Muscle layer of duodenum (tissue), 2 donors: ENCODE measurements at regions not wholly inside any gene's neighbourhood (a gene's known extent, or its start where the extent isn't known, plus 50 kb on each side); places are given as distances from the start of the nearest gene placed in this dataset.
"Not testable (repeated sequence)": the region's sequence is repeated elsewhere in the genome, so short reads cannot be mapped to it uniquely, and the experiment has no call there.

Source experiments
- H3K27ac ChIP-seq: one replicate; pipeline ENCODE4 v1.7.0; 2013; ENCODE audit warnings: mild to moderate bottlenecking, low read length
- H3K27me3 ChIP-seq: one replicate; pipeline ENCODE4 v1.7.0; 2013; ENCODE audit warnings: low read depth, mild to moderate bottlenecking, control low read depth, low read length
- H3K36me3 ChIP-seq, 2 donors: one replicate each; pipeline ENCODE4 v1.7.0; 2013; ENCODE audit warnings: low read length in 2 of 2, control low read depth in 1 of 2, mild to moderate bottlenecking in 1 of 2; ENCODE audit not compliant: insufficient read depth in 2 of 2, control insufficient read depth in 1 of 2
- H3K4me1 ChIP-seq, 2 donors: one replicate each; pipeline ENCODE4 v1.7.0; 2013; ENCODE audit warnings: low read length in 2 of 2, mild to moderate bottlenecking in 2 of 2, control low read depth in 1 of 2, moderate library complexity in 1 of 2; ENCODE audit not compliant: insufficient read depth in 2 of 2, control insufficient read depth in 1 of 2
- H3K4me3 ChIP-seq, 2 donors: one replicate each; pipeline ENCODE4 v1.7.0; 2013; ENCODE audit warnings: low read length in 2 of 2, low read depth in 1 of 2, mild to moderate bottlenecking in 1 of 2
- H3K9me3 ChIP-seq, 2 donors: one replicate each; pipeline ENCODE4 v1.7.0; 2013; ENCODE audit warnings: low read length in 2 of 2, control low read depth in 1 of 2, mild to moderate bottlenecking in 1 of 2; ENCODE audit not compliant: control insufficient read depth in 1 of 2
- donor health status: healthy.

DNA sequence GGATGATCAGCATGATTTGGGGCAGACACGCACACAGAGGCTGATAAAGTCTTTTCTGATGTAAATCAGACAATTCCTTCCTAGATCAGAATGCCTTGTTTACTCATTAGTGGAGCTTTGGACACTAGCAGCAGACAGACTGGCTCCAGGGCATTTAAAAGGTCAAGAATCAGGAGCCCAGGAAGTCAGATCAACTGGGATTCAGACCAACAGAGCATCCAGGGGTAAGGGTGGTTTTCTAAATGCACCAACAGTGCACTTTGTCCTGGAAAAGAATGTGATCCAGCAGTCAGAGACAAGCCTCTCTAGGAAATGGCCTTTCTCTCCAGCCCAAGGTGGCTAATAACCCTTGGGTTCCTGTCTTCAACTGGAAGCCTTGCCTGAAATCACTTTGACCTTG, 405.3 kb downstream of the MED13L start:
- Histone ChIP-seq H3K27me3 (no peaks in the 10 kb centered on the region), H3K27ac (no peak overlapping the region), H3K36me3 (no peaks in the 10 kb centered on the region), H3K4me3 (no peak overlapping the region), H3K4me1 (no peaks in the 10 kb centered on the region), H3K9me3 (no peaks in the 10 kb centered on the region)

GRCh38 chr12:115871714-115872113, 405.8 kb downstream of the MED13L start:
- Histone ChIP-seq H3K27ac (no peak overlapping the region), H3K27me3 (no peaks in the 10 kb centered on the region), H3K9me3 (no peaks in the 10 kb centered on the region)

DNA sequence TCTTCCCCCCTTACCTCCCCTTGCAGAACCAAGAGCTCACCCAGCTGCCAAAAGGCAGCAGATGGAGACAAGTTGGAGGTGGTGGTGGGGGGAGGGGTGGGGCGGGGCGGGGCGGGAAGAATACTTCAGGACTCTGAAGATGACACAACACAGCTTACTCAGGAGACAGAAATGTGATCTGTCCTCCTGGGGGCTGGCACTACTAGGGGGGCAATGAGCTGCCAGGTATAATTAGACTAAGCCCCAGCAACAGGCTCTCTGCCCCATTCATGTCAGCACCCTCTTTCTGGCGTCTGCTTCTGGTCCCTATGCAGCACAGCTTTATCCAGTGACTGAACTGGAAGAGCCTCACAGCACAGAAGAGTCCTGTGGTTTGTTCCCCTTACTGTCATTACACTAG, 407.0 kb downstream of the MED13L start:
- Histone ChIP-seq H3K27ac (no peak overlapping the region), H3K4me1 (no peaks in the 10 kb centered on the region), H3K9me3 (no peaks in the 10 kb centered on the region), H3K27me3 (no peaks in the 10 kb centered on the region), H3K36me3 (no peaks in the 10 kb centered on the region), H3K4me3 (no peak overlapping the region)

More at GRCh38 chr12:115871714-115872113, 405.8 kb downstream of the MED13L start:
- Histone ChIP-seq H3K36me3 (no peaks in the 10 kb centered on the region), H3K4me3 (no peak overlapping the region), H3K4me1 (no peaks in the 10 kb centered on the region)

DNA sequence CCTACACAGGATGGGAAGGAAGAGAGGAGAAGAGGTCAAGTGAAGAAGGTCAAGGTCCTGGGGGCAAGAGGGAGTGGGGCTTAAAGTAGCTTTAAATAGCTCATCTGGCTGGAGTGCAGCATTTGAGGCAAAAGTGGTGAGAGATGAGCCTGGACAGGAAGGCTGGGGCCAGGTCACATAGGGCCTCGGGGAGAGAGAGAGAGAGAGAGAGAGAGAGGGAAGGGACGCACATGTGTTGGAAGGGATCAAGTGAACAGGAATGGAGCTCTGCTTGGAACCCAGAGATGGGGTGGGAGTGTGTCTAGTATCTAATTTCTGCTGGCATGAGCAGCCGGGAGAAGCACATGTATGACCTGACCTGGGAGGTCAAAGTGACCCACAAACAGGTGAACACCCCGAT, 407.5 kb downstream of the MED13L start:
- H3K4me3 ChIP-seq: no peak overlapping the region
- H3K4me1 ChIP-seq: no peaks in the 10 kb centered on the region
- no peaks in the 10 kb centered on the region for H3K9me3 ChIP-seq
- H3K27me3 ChIP-seq: no peaks in the 10 kb centered on the region
- no peak overlapping the region for H3K27ac ChIP-seq
- no peaks in the 10 kb centered on the region for H3K36me3 ChIP-seq

GRCh38 chr12:115869604-115870003, 407.9 kb downstream of the MED13L start:
- H3K4me3 ChIP-seq: no peak overlapping the region
- H3K4me1 ChIP-seq: no peaks in the 10 kb centered on the region
- H3K27ac ChIP-seq: no peak overlapping the region
- H3K36me3 ChIP-seq: no peaks in the 10 kb centered on the region
- no peaks in the 10 kb centered on the region for H3K27me3 ChIP-seq
- no peaks in the 10 kb centered on the region for H3K9me3 ChIP-seq

DNA sequence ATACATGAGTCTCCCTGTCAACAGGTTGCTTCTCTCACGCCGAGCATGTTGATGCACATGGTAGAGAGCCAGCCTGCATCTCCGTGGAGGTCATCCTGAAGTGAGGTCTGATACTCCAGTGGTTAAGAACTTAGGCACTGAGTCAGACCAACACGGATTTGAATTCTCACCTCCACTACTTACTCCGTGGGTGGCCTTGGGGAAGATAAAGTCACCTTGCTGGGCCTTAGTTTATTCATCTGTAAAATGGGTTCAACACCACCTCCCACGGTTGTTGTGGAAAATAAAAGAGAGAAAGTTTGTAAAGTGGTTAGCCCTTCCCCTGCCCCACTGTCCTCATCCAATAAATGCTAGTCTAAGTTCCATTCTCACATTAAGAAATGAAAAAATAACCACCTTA, 408.9 kb downstream of the MED13L start:
- Histone ChIP-seq H3K27me3 (no peaks in the 10 kb centered on the region), H3K4me1 (no peaks in the 10 kb centered on the region), H3K9me3 (no peaks in the 10 kb centered on the region), H3K4me3 (no peak overlapping the region), H3K36me3 (no peaks in the 10 kb centered on the region), H3K27ac (no peak overlapping the region)

- Histone ChIP-seq H3K36me3 (no peaks in the 10 kb centered on the region), H3K27ac (no peak overlapping the region), H3K27me3 (no peaks in the 10 kb centered on the region), H3K4me3 (no peak overlapping the region), H3K4me1 (no peaks in the 10 kb centered on the region), H3K9me3 (no peaks in the 10 kb centered on the region)
Measured at GRCh38 chr12:115867854-115868253, 409.6 kb downstream of the MED13L start.

DNA sequence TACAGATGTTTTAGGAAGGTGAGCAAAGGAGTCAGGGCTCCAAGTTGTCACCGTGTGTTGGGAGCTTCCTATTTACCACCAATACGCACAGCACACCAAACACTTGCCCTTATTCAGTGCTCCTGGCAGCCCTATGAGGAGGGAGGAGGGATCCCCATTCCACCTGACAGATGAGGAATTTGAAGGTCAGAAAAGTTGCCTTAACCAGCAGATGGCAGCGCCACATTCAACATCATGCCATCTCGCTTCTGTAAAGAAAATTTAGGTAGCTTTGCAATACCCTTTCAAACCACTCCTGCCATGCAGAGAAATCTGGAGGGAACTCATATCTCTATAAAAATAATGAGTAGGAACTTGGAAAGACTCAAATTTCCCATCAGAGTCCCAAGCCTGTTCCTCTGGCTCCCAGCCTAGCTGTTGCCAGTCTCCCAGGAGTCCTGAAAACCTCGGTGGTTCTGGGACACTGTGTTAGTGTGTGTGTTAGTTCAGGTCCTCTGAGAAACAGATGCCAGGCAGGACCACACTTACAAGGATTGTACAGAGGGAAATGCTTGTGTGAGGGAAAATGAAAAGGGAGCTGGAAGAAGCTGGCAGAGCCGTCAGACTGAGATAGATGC, 410.5 kb downstream of the MED13L start:
- no peak overlapping the region for H3K4me3 ChIP-seq
- no peaks in the 10 kb centered on the region for H3K27me3 ChIP-seq
- no peaks in the 10 kb centered on the region for H3K9me3 ChIP-seq
- no peaks in the 10 kb centered on the region for H3K4me1 ChIP-seq
- no peaks in the 10 kb centered on the region for H3K36me3 ChIP-seq
- H3K27ac ChIP-seq: no peak overlapping the region

GRCh38 chr12:115866281-115866680, 411.2 kb downstream of the MED13L start:
- H3K36me3 ChIP-seq: not testable (repeated sequence)

DNA sequence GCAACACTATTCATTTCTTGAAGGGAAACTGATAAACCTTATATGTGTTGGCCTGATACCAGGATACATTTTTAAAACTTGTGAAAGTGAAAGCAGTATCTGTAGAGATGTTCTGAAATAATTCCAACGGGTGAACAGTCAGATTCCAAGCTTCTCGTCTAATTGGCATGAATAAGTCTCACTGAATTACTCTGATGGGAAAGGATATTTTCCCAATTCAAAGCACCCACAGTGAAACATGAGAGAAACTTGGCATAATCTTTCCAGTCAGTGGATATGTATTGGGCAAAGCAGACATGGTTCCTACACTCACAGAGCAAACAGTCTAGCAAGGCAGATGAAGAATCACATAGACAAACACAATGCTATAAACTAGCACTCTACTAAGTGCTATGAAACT, 413.1 kb downstream of the MED13L start:
- Histone ChIP-seq H3K36me3 (no peaks in the 10 kb centered on the region), H3K27ac (no peak overlapping the region), H3K27me3 (no peaks in the 10 kb centered on the region), H3K4me1 (no peaks in the 10 kb centered on the region), H3K4me3 (no peak overlapping the region), H3K9me3 (no peaks in the 10 kb centered on the region)

More at GRCh38 chr12:115866281-115866680, 411.2 kb downstream of the MED13L start:
- not testable (repeated sequence) for H3K9me3 ChIP-seq, H3K27ac ChIP-seq, H3K4me1 ChIP-seq, H3K4me3 ChIP-seq, H3K27me3 ChIP-seq

GRCh38 chr12:115860619-115861018, 416.9 kb downstream of the MED13L start:
- H3K36me3 ChIP-seq: no peaks in the 10 kb centered on the region
- H3K27ac ChIP-seq: no peak overlapping the region
- no peaks in the 10 kb centered on the region for H3K9me3 ChIP-seq
- H3K27me3 ChIP-seq: no peaks in the 10 kb centered on the region
- peaks cover 0 to 3% of the 10 kb centered on the region in 2 donors for H3K4me1 ChIP-seq
- no peak overlapping the region for H3K4me3 ChIP-seq

DNA sequence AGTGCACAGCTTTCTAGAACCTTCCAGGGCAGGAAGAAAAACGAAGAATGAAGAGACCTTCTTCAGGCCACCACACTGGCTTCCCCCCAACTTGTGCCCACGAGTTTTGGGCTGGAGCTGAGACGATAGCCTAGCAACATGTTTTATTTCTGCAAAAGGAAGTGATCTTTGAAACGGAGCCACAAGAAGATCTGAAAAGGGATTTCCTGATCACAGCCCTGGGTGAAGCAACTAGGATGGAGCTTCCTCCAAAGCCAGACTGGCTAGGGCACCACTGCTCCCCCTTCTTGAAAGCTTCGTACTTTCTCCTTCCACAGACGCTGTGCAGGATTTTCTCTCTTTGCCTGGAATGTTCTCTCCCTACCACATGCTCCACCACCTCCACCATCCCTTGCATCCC, 418.3 kb downstream of the MED13L start:
- H3K27ac ChIP-seq: no peak overlapping the region
- no peak overlapping the region for H3K4me3 ChIP-seq

More for the DNA sequence above, 418.3 kb downstream of the MED13L start:
- H3K27me3 ChIP-seq: no peaks in the 10 kb centered on the region
- peaks cover 0 to 3% of the 10 kb centered on the region in 2 donors for H3K4me1 ChIP-seq
- H3K9me3 ChIP-seq: no peaks in the 10 kb centered on the region
- no peaks in the 10 kb centered on the region for H3K36me3 ChIP-seq
